AG09319 (cell line): ENCODE measurements at regions not wholly inside any gene's neighbourhood (a gene's known extent, or its start where the extent isn't known, plus 50 kb on each side); places are given as distances from the start of the nearest gene placed in this dataset.

Experiments used
- DNase-seq: peaks from one replicate; pipeline ENCODE4 v3.0.0-alpha.2; 2010; ENCODE audit warnings: low read depth; ENCODE audit errors: extremely low read depth
- CTCF ChIP-seq: IDR thresholded peaks from 2 replicates; pipeline ENCODE4 v1.5.1; 2011; ENCODE audit warnings: low read depth, mild to moderate bottlenecking, inconsistent platforms, low read length, moderate library complexity

- no peak for DNase-seq
- no peak for TF ChIP-seq CTCF
These were observed 198.1 kb upstream of the NFE2L3 start for GRCh38 chr7:25953859-25954258.

- no peak for DNase-seq
- no peak for TF ChIP-seq CTCF
These were observed 197.6 kb upstream of the NFE2L3 start for GRCh38 chr7:25954395-25954794.

DNA sequence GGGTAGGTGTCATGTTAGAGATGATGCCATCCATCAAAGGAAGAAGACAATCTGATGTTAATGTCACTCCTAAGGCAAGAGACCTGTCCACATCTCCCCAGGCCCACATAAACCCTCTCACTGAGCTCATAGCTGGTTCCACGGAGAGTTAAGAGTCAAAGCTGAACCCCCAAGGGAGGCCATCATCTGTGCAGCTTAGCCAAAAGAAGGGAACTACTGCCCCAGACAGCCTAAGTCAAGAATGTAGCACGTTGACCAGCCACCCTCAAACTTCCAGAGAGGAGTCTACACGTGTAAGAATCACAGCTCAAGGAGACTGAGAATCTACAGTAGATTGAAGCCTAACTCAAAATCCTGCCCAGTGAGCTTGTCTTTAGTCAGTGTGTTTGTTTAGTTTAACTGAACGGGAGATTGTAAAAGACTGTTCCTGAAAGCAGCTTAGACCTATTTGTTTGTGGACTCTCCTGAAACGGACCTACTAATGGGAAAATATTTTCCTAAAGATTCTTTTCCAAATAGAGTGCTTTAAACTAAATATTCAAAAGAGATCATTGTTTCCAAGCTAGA, 192.7 kb upstream of the NFE2L3 start:
- no peak for DNase-seq
- TF ChIP-seq CTCF, result no peak

DNA sequence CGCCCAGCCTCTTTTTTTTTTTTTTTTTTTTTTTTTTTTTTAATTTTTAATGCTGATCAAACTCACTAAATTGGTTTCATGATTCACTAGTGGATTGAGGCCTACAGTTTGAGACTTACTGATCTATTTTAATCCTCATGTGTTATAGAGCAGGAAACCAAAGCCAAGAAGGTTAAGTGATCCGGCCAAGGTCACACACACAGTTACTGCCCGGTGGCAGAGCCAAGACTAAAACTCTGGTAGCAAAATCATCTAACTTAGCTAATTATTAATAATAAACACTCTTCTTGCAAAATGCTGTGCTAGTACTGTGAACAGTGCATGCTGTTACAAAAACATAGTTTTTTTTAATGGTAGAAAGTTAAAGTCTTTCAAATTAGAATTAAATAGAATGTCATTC, 188.3 kb upstream of the NFE2L3 start:
- TF ChIP-seq CTCF, result no peak
- DNase-seq, result no peak

- DNase-seq, result no peak
- TF ChIP-seq CTCF, result no peak
These were observed 187.5 kb upstream of the NFE2L3 start for GRCh38 chr7:25964483-25964991.

DNA sequence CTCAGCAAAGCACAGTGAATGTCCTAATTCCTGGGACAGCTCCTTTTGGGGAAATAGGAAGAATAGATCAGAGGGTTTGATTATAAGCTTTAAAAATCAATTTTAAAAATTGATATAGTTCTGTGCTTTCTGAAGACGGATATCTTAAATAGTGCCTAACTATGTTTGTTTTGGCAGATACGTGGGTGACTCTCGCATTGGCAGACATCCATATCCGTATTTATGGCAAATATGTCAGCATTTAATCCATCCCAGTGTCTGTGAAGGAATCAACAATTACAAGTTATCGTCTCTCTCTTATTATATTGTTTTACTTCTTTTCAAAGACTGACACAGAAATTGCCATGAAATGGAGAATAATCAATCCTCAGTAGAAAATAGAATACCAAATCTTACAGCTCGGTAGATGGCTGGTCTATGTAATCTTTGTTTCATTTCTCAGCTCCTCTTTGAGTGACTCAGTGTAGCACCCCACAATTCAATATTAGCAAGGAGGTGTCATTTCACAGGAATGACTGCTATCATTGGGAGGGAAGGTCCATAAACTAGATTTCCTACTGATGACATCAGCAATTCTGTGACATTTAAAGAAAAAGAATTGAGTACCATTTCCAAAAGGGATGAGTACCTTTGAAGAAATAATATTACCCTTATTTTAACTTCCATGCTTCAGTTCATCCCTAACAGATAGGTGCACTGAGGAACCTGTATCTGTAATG, 186.4 kb upstream of the NFE2L3 start:
- no peak for DNase-seq
- TF ChIP-seq CTCF, result no peak

DNA sequence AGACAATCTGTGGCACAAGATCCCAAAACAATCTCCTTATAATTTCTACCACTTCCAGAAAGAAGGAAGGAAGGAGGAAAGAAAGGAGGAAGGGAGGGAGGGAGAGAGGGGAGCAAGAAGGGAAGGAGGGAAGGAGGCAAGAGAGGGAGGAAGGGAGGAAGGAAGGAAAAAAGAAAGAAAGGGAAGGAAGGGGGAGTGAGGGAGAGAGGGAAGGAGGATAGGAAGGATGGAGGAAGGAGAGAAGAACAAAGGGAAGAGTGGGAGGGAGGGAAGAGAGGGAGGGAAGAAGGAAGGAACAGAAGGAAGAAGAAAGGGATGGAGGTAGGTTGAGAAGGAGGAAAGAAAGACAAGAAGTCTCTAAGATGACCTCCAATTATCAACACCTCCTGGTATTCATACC, 185.5 kb upstream of the NFE2L3 start:
- no peak for DNase-seq

More for the DNA sequence above, 185.5 kb upstream of the NFE2L3 start:
- no peak for TF ChIP-seq CTCF
